Right forelimb (tissue), 1 donor: ENCODE measurements at regions not wholly inside any gene's neighbourhood (a gene's known extent, or its start where the extent isn't known, plus 50 kb on each side); places are given as distances from the start of the nearest gene placed in this dataset.
A peak's percentile ranks its signal among the peaks of the same experiment; 100 is the strongest.

Experiments used
- DNase-seq: peaks from one replicate; pipeline ENCODE4 v3.0.0-alpha.2; 2018

GRCh38 chr5:129821477-129822131, 73.7 kb downstream of the MINAR2 start:
- DNase-seq: no peak

GRCh38 chr5:129830288-129830687, 74.0 kb upstream of the CHSY3 start:
- no peak for DNase-seq

GRCh38 chr5:129836321-129836720, 67.9 kb upstream of the CHSY3 start:
- no peak for DNase-seq

- no peak for DNase-seq
Observed at GRCh38 chr5:129844764-129845163, 59.5 kb upstream of the CHSY3 start.

- peak; percentile 83 for DNase-seq
Observed at GRCh38 chr5:129852747-129853352, 51.4 kb upstream of the CHSY3 start.

GRCh38 chr5:129853588-129853987, 50.7 kb upstream of the CHSY3 start:
- no peak for DNase-seq
